Ishikawa (cell line): ENCODE measurements at regions not wholly inside any gene's neighbourhood (a gene's known extent, or its start where the extent isn't known, plus 50 kb on each side); places are given as distances from the start of the nearest gene placed in this dataset.

Source experiments
- CREB1 ChIP-seq: IDR thresholded peaks from 2 replicates; pipeline ENCODE4 v1.6.1; 2012; ENCODE audit warnings: low read depth
- EGR1 ChIP-seq: IDR thresholded peaks from 2 replicates; pipeline ENCODE4 v1.6.1; 2012
- FOXM1 ChIP-seq: IDR thresholded peaks from 2 replicates; pipeline ENCODE4 v1.6.1; 2012; ENCODE audit warnings: low read depth, borderline replicate concordance
- RAD21 ChIP-seq: IDR thresholded peaks from 2 replicates; pipeline ENCODE4 v1.6.1; 2012; ENCODE audit warnings: low read depth

DNA sequence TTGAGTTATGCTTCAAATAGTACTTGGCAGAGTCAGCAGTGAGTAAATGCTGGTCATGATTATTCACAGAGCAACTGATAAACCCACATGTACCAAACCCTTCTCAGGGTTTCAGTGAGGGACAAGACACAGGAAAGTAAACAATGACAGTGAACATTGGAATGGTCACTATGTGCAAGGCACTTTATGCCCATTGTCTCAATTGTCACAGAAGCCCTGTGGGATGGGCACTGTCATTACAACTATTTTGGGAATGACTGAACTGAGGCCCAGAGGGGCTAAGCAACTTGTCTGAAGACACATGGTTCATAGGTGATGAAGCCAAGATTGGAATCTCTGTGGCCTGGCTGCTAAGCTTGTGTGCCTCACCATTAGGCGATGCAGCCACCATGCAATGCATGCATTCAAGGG lies 238.5 kb downstream of the RBM19 start:
- TF ChIP-seq RAD21 (no peak), EGR1 (no peak), FOXM1 (no peak), CREB1 (no peak)
